Upper lobe of right lung (tissue), 1 donor: ENCODE measurements at regions not wholly inside any gene's neighbourhood (a gene's known extent, or its start where the extent isn't known, plus 50 kb on each side); places are given as distances from the start of the nearest gene placed in this dataset.

ENCODE experiments used
- ATAC-seq: fragments of 200-7000 bp; cut with Tn5 transposase; one replicate; pipeline ENCODE4 v1.9.1; 2020; ENCODE audit warnings: mild to moderate bottlenecking, moderate library complexity
- DNase-seq: peaks from one replicate; pipeline ENCODE4 v3.0.0-alpha.2; 2020
- H3K27ac ChIP-seq: fragments of 200-600 bp; one replicate; pipeline ENCODE4 v1.8.0; 2022
- H3K27me3 ChIP-seq: fragments of 200-600 bp; one replicate; pipeline ENCODE4 v1.8.0; 2022; ENCODE audit warnings: mild to moderate bottlenecking
- H3K36me3 ChIP-seq: fragments of 200-600 bp; one replicate; pipeline ENCODE4 v1.8.0; 2022
- H3K4me1 ChIP-seq: fragments of 200-600 bp; one replicate; pipeline ENCODE4 v1.8.0; 2022
- H3K4me3 ChIP-seq: fragments of 200-600 bp; one replicate; pipeline ENCODE4 v1.8.0; 2022; ENCODE audit warnings: mild to moderate bottlenecking
- H3K9me3 ChIP-seq: fragments of 200-600 bp; one replicate; pipeline ENCODE4 v1.8.0; 2022
- intact Hi-C: fragments of 100-400 bp; cut with DNase I; formaldehyde crosslinking; loops from one replicate; pipeline ENCODE4 v1.11.0; 2022
- TF ChIP-seq, protein P1 (sequence below): fragments of 200-600 bp; IDR thresholded peaks from one replicate; pipeline ENCODE4 v1.8.0; 2022; ENCODE audit warnings: antibody characterized with exemption
- donor health status: DM: no; HTN: yes; CAD: no; lungs with severe emphysema.

DNA sequence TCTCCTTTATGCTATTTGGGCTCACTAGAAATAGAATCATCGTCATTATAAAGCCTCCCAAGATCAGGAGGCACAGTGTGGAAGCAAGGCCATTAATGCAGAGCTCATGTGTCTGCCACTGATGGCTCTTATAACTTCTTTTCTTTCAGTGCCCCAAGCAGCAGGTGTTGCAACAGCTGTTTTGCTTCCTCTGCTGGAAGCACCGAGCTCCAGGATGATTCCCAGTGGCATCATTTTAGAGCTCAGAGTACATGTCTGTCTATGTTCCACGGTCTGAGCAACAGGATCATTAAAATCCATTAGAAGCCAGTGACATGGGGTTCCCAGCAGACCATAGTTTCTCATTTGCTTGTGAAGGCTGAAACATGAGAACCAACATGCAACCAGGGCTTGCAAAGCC is 803.0 kb upstream of the FAT3 start:
- intact Hi-C loops: no loop called here
- ATAC-seq (no peak), DNase-seq (no peak)
- TF ChIP-seq, protein P1, sequence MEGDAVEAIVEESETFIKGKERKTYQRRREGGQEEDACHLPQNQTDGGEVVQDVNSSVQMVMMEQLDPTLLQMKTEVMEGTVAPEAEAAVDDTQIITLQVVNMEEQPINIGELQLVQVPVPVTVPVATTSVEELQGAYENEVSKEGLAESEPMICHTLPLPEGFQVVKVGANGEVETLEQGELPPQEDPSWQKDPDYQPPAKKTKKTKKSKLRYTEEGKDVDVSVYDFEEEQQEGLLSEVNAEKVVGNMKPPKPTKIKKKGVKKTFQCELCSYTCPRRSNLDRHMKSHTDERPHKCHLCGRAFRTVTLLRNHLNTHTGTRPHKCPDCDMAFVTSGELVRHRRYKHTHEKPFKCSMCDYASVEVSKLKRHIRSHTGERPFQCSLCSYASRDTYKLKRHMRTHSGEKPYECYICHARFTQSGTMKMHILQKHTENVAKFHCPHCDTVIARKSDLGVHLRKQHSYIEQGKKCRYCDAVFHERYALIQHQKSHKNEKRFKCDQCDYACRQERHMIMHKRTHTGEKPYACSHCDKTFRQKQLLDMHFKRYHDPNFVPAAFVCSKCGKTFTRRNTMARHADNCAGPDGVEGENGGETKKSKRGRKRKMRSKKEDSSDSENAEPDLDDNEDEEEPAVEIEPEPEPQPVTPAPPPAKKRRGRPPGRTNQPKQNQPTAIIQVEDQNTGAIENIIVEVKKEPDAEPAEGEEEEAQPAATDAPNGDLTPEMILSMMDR: no peak
- Histone ChIP-seq H3K4me1 (no peaks in the 10 kb centered on the region), H3K27ac (no peak overlapping the region), H3K27me3 (no peaks in the 10 kb centered on the region), H3K9me3 (no peaks in the 10 kb centered on the region), H3K4me3 (no peak overlapping the region), H3K36me3 (no peaks in the 10 kb centered on the region)

DNA sequence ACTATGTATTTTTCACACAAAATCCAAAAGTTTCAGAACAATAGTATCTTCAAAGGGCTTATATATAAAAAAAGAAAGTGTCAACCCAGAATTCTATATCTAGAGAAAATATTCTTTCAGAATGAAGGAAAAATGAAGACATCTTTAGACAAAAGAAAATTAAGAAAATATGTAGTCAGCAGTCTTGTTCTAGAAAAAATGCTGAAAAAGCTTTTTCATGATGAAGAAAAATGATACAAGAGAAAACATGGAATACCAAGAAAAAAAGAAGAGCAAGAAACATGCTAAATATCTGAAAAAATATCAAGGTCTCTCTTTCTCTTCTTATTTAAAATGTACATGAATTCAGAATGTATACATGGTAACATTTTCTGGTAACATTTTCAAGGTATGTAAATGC is 816.8 kb upstream of the FAT3 start:
- TF ChIP-seq, protein P1: no peak
- no peaks in the 10 kb centered on the region for H3K9me3 ChIP-seq
- DNase-seq: no peak
- H3K27ac ChIP-seq: no peak overlapping the region
- H3K27me3 ChIP-seq: no peaks in the 10 kb centered on the region
- H3K36me3 ChIP-seq: no peaks in the 10 kb centered on the region
- no peaks in the 10 kb centered on the region for H3K4me1 ChIP-seq
- no peak for ATAC-seq
- intact Hi-C loops: no loop called here
- H3K4me3 ChIP-seq: no peak overlapping the region

DNA sequence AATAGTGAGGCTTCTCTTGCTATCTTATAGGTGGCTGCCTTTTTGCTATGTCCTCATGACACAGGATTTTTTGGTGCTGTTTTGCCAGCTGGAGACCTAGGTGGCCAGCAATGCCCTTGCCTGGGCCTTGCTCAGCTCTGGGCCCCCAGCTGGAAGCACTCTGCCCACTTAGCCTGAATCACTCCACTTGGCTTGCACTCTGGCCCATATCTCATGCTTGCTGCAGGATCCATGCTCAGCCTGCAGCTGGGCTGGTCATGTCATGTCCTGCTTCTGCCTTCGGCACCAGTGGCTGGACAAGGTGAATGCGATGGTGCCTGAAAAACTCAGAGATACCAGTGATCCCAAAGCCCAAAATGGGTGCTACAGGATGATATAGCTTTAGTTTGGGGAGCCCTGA is 818.6 kb upstream of the FAT3 start:
- DNase-seq (no peak), ATAC-seq (no peak)
- H3K4me1 ChIP-seq: no peaks in the 10 kb centered on the region
- no peaks in the 10 kb centered on the region for H3K9me3 ChIP-seq
- intact Hi-C loops: no loop called here
- no peak overlapping the region for H3K4me3 ChIP-seq
- TF ChIP-seq, protein P1: no peak
- H3K36me3 ChIP-seq: no peaks in the 10 kb centered on the region
- H3K27ac ChIP-seq: no peak overlapping the region
- no peaks in the 10 kb centered on the region for H3K27me3 ChIP-seq

DNA sequence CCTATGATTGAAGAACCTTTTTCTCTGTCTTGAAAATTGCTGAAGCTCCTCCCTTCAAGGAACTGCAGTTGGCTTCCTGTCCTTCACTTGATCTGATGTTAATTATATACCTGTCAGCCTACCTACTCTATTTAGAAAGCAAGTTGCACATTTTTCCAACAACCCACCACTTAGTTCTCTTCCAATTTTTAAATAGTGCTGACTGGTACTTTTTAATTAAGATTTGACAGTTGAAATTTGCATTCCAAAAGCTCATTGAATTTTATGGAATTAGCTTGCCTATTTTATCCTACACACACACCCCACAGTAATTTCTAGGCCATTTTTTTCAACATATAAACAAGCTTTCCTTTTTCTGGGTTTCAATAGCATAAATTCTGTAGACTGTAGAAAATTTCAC is 820.3 kb upstream of the FAT3 start:
- ATAC-seq: no peak
- H3K4me1 ChIP-seq: no peaks in the 10 kb centered on the region
- no peak for DNase-seq
- intact Hi-C loops: no loop called here
- no peaks in the 10 kb centered on the region for H3K36me3 ChIP-seq
- TF ChIP-seq, protein P1: no peak
- no peak overlapping the region for H3K4me3 ChIP-seq
- no peak overlapping the region for H3K27ac ChIP-seq
- H3K9me3 ChIP-seq: no peaks in the 10 kb centered on the region
- no peaks in the 10 kb centered on the region for H3K27me3 ChIP-seq

DNA sequence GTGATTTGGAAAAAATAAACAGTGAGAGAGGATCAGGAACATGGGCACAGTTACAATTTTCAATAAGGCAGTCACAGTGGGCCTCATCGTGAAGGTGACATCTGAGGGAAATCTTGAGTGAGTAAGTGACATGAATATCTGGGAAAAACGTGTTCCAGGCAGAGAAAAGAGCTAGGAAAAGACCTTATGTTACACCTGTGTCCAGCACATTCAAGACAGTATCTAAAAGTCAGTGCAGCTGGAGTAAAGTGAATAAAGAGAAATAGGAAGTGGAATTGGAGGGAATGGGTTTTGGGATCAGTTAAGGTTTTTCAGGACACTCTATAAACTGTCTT is 827.5 kb upstream of the FAT3 start:
- H3K27ac ChIP-seq: no peak overlapping the region
- intact Hi-C loops: no loop called here
- ATAC-seq (no peak), DNase-seq (no peak)
- no peaks in the 10 kb centered on the region for H3K27me3 ChIP-seq
- no peaks in the 10 kb centered on the region for H3K9me3 ChIP-seq
- H3K4me1 ChIP-seq: peaks cover 5% of the 10 kb centered on the region
- no peaks in the 10 kb centered on the region for H3K36me3 ChIP-seq
- H3K4me3 ChIP-seq: no peak overlapping the region
- TF ChIP-seq, protein P1: no peak
